Natural killer cell (primary cell): ENCODE measurements at regions not wholly inside any gene's neighbourhood (a gene's known extent, or its start where the extent isn't known, plus 50 kb on each side); places are given as distances from the start of the nearest gene placed in this dataset.

Source experiments
- ATAC-seq, 3 donors: fragments of 150-1000 bp in 2 of 3; fragments of 200-7000 bp in 1 of 3; cut with Tn5 transposase; 1 replicate in 1 of 3; 2 replicates in 2 of 3; pipeline ENCODE4 v1.10.0; 2021; ENCODE audit warnings: mild to moderate bottlenecking in 2 of 3, moderate library complexity in 2 of 3
- DNase-seq, 2 donors: peaks; one replicate each; pipeline versions ENCODE4 v3.0.0 to v3.0.0-alpha.2; 2013 to 2021; ENCODE audit warnings: mixed read lengths in 1 of 2
- H3K27ac ChIP-seq: one replicate; pipeline ENCODE4 v1.5.1; 2013; ENCODE audit warnings: mild to moderate bottlenecking, low read length
- H3K27me3 ChIP-seq: one replicate; pipeline ENCODE4 v1.6.1; 2013; ENCODE audit warnings: low read length; ENCODE audit not compliant: control insufficient read depth, insufficient read depth
- H3K36me3 ChIP-seq: one replicate; pipeline ENCODE4 v1.6.1; 2013; ENCODE audit warnings: low read length; ENCODE audit not compliant: control insufficient read depth, insufficient read depth
- H3K4me1 ChIP-seq: one replicate; pipeline ENCODE4 v1.6.1; 2013; ENCODE audit warnings: low read length; ENCODE audit not compliant: control insufficient read depth, insufficient read depth
- H3K4me3 ChIP-seq: one replicate; pipeline ENCODE4 v1.5.1; 2013; ENCODE audit warnings: low read length
- H3K9me3 ChIP-seq: one replicate; pipeline ENCODE4 v1.6.1; 2013; ENCODE audit warnings: low read length; ENCODE audit not compliant: control insufficient read depth, insufficient read depth
- H3K27ac Mint-ChIP-seq, 2 donors: one replicate each; pipeline ENCODE4 v1.8.0; 2022; ENCODE audit warnings: mild to moderate bottlenecking in 2 of 2, mixed read lengths in 2 of 2, moderate library complexity in 1 of 2
- H3K27me3 Mint-ChIP-seq, 2 donors: one replicate each; pipeline ENCODE4 v1.8.0; 2022; ENCODE audit warnings: low read depth in 2 of 2, mixed read lengths in 2 of 2
- H3K36me3 Mint-ChIP-seq: one replicate; pipeline ENCODE4 v1.8.0; 2022; ENCODE audit warnings: mixed read lengths
- H3K4me1 Mint-ChIP-seq, 2 donors: one replicate each; pipeline ENCODE4 v1.8.0; 2022; ENCODE audit warnings: mixed read lengths in 2 of 2
- H3K4me3 Mint-ChIP-seq: one replicate; pipeline ENCODE4 v1.8.0; 2022; ENCODE audit warnings: mild to moderate bottlenecking, moderate library complexity, mixed read lengths
- H3K9me3 Mint-ChIP-seq, 2 donors: one replicate each; pipeline ENCODE4 v1.8.0; 2022; ENCODE audit warnings: mixed read lengths in 2 of 2
- WGBS: methylation state at CpG from one replicate; pipeline ENCODE4 v1.1.7; 2013; ENCODE audit warnings: missing lambda C conversion rate; ENCODE audit not compliant: insufficient coverage; 5-methylcytosine and 5-hydroxymethylcytosine counted together
- intact Hi-C: fragments of 100-400 bp; cut with micrococcal nuclease; formaldehyde crosslinking; loops from one replicate; pipeline ENCODE4 v1.14.2; 2022
- TF ChIP-seq, protein P1 (sequence below): fragments of 200-600 bp; IDR thresholded peaks from one replicate; pipeline ENCODE4 v1.8.0; 2022; ENCODE audit warnings: antibody characterized with exemption

DNA sequence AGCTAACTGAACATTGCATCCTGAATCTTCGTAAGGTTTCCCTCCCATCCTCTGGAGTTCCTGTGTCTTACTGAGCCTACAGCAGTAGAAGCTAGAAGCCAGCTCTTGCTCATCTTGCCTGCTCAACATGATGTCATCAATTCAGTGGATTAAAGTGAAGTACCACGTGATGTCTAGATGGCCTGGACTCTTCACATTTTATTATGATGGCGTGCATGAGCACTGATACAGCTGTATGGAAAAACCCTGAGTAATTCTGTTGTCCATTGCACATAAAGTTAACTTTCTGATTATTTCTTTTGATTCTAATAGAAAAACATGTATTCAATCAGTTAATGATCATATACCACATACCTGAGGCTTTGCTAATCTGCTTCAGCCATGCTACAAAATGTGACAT lies 2387.7 kb upstream of the TENM3 start:
- TF ChIP-seq, protein P1, sequence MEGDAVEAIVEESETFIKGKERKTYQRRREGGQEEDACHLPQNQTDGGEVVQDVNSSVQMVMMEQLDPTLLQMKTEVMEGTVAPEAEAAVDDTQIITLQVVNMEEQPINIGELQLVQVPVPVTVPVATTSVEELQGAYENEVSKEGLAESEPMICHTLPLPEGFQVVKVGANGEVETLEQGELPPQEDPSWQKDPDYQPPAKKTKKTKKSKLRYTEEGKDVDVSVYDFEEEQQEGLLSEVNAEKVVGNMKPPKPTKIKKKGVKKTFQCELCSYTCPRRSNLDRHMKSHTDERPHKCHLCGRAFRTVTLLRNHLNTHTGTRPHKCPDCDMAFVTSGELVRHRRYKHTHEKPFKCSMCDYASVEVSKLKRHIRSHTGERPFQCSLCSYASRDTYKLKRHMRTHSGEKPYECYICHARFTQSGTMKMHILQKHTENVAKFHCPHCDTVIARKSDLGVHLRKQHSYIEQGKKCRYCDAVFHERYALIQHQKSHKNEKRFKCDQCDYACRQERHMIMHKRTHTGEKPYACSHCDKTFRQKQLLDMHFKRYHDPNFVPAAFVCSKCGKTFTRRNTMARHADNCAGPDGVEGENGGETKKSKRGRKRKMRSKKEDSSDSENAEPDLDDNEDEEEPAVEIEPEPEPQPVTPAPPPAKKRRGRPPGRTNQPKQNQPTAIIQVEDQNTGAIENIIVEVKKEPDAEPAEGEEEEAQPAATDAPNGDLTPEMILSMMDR = no peak
- H3K4me3 ChIP-seq = no peak overlapping the region
- no peak overlapping the region for H3K27ac Mint-ChIP-seq
- H3K36me3 Mint-ChIP-seq = no peaks in the 10 kb centered on the region
- no peak overlapping the region for H3K4me3 Mint-ChIP-seq
- H3K9me3 ChIP-seq = peaks cover 3% of the 10 kb centered on the region
- no peak overlapping the region for H3K27ac ChIP-seq
- H3K27me3 ChIP-seq = no peaks in the 10 kb centered on the region
- WGBS = 93% methylated on average over 3 of the region's 3 CpGs
- DNase-seq (no peak), ATAC-seq (no peak)
- H3K27me3 Mint-ChIP-seq = no peaks in the 10 kb centered on the region
- peaks cover 12 to 17% of the 10 kb centered on the region in 2 donors for H3K9me3 Mint-ChIP-seq
- H3K36me3 ChIP-seq = no peaks in the 10 kb centered on the region
- H3K4me1 Mint-ChIP-seq = no peaks in the 10 kb centered on the region
- H3K4me1 ChIP-seq = no peaks in the 10 kb centered on the region
- intact Hi-C loops = no loop called here

DNA sequence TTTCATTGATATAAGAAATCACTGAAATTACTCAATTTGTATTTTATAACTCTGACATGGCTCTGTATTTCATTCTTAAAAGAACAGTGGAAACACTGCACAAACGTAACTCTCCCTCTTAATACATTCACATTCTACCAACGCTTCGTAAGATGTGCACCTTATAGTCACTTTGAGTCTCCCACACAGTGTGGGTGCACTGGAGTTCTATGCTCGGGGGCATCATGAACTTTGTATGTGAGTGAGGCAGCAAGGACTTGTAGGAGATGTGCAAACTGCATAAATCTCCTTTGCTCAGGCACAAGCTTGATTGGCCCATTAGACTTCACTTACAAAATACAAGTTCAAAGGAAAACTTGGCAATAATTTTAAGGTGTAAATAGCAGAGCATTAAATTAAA lies 2385.0 kb upstream of the TENM3 start:
- no peak overlapping the region for H3K4me3 Mint-ChIP-seq
- Histone ChIP-seq H3K27ac (no peak overlapping the region), H3K27me3 (no peaks in the 10 kb centered on the region), H3K4me3 (no peak overlapping the region), H3K36me3 (no peaks in the 10 kb centered on the region), H3K9me3 (peaks cover 3% of the 10 kb centered on the region), H3K4me1 (no peaks in the 10 kb centered on the region)
- TF ChIP-seq, protein P1 = no peak
- DNase-seq = no peak
- 85% methylated on average over 4 of the region's 4 CpGs for WGBS
- ATAC-seq = no peak
- no peaks in the 10 kb centered on the region for H3K4me1 Mint-ChIP-seq
- no peaks in the 10 kb centered on the region for H3K27me3 Mint-ChIP-seq
- H3K36me3 Mint-ChIP-seq = no peaks in the 10 kb centered on the region
- intact Hi-C loops = no loop called here
- H3K27ac Mint-ChIP-seq = no peak overlapping the region
- H3K9me3 Mint-ChIP-seq = peaks cover 9 to 12% of the 10 kb centered on the region in 2 donors

DNA sequence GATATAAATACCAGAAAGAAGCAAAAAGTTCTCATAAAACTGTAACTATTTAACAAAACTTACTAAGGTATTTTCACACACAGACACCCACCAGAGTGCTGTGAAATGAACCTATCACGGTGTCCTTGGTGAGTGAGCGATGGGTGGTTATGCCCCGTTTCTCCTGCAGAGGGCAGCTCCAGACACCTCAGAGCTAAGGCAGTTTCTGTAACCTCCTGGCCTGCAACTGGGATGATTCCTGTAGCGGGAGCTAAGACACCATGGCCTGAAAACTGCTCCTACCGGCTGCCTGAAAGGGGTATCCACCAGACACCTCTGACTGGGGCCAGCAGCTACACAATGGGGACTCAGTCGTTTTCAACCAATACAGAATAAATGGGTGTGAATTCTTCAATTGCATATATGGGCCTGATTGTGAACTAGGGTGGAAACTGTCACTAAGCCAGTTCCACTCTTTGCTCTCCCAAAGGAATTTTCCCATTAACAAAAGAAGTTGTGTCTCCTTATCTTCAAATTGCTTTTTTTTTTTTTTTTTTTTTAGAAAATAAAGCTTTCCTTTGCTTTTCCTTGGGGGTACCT lies 2375.8 kb upstream of the TENM3 start:
- H3K27me3 Mint-ChIP-seq = no peaks in the 10 kb centered on the region
- peak in 1 of 2 donors; percentile 3 for DNase-seq
- H3K4me1 Mint-ChIP-seq = no peaks in the 10 kb centered on the region
- peaks cover 0 to 5% of the 10 kb centered on the region in 2 donors for H3K9me3 Mint-ChIP-seq
- Histone ChIP-seq H3K27ac (no peak overlapping the region), H3K27me3 (no peaks in the 10 kb centered on the region), H3K4me3 (no peak overlapping the region), H3K36me3 (no peaks in the 10 kb centered on the region), H3K4me1 (no peaks in the 10 kb centered on the region), H3K9me3 (no peaks in the 10 kb centered on the region)
- no peaks in the 10 kb centered on the region for H3K36me3 Mint-ChIP-seq
- H3K4me3 Mint-ChIP-seq = no peak overlapping the region
- H3K27ac Mint-ChIP-seq = no peak overlapping the region
- TF ChIP-seq, protein P1 = no peak
- intact Hi-C loops = no loop called here
- 24% methylated on average over 6 of the region's 6 CpGs for WGBS
- ATAC-seq = no peak

DNA sequence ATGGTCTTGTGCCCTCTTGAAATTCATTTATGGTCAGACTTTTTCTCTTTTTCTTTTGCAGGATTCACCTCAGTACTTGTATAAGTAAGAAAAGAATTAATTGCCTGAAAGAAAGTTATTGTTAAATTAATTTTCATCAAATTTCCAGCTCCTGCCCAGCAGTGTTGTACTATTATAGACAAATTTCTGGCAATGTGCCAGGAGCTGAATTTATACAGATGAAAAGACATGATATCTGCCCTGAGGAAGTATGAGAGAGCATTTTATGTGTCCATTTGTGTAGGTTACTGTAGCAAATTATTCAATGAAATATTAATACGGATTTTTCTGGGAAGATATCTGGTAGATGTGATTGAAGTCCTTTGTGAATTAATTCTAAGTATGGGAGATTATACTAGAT lies 2371.5 kb upstream of the TENM3 start:
- Mint-ChIP-seq H3K27ac (no peak overlapping the region), H3K4me3 (no peak overlapping the region)
- 74% methylated on average over 1 of the region's 1 CpG for WGBS

More for the DNA sequence above, 2371.5 kb upstream of the TENM3 start:
- H3K4me3 ChIP-seq = no peak overlapping the region
- DNase-seq (no peak), ATAC-seq (no peak)
- H3K9me3 ChIP-seq = no peaks in the 10 kb centered on the region
- no peaks in the 10 kb centered on the region for H3K36me3 ChIP-seq
- H3K27me3 Mint-ChIP-seq = no peaks in the 10 kb centered on the region
- no peak overlapping the region for H3K27ac ChIP-seq
- H3K9me3 Mint-ChIP-seq = peaks cover 0 to 9% of the 10 kb centered on the region in 2 donors
- TF ChIP-seq, protein P1 = no peak
- H3K4me1 ChIP-seq = no peaks in the 10 kb centered on the region
- no peaks in the 10 kb centered on the region for H3K27me3 ChIP-seq
- H3K4me1 Mint-ChIP-seq = no peaks in the 10 kb centered on the region
- H3K36me3 Mint-ChIP-seq = no peaks in the 10 kb centered on the region
- intact Hi-C loops = no loop called here
